GM23338 (cell line): ENCODE measurements at regions not wholly inside any gene's neighbourhood (a gene's known extent, or its start where the extent isn't known, plus 50 kb on each side); places are given as distances from the start of the nearest gene placed in this dataset.

Experiments used
- ATAC-seq: fragments of 200-7000 bp; cut with Tn5 transposase; 3 replicates; pipeline ENCODE4 v1.9.1; 2020
- DNase-seq: peaks from one replicate; pipeline ENCODE4 v3.0.0-alpha.2; 2015; ENCODE audit warnings: low spot score
- H2AFZ ChIP-seq: fragments of 200-600 bp; sonication (generic); 2 replicates; pipeline ENCODE4 v1.8.0; 2016; ENCODE audit warnings: antibody characterized with exemption, mild to moderate bottlenecking, moderate library complexity
- H3F3A ChIP-seq: fragments of 200-600 bp; sonication (generic); replicated peaks from 2 replicates; pipeline ENCODE4 v1.8.0; 2017; ENCODE audit warnings: antibody characterized with exemption, mixed run types, low read depth
- H3K27ac ChIP-seq: fragments of 200-600 bp; sonication (generic); 2 replicates; pipeline ENCODE4 v1.6.1; 2016; ENCODE audit warnings: low read depth
- H3K27me3 ChIP-seq: fragments of 200-600 bp; sonication (generic); 2 replicates; pipeline ENCODE4 v1.8.0; 2016; ENCODE audit warnings: mild to moderate bottlenecking, mixed run types, moderate library complexity; ENCODE audit not compliant: insufficient read depth
- H3K36me3 ChIP-seq: fragments of 200-600 bp; sonication (generic); 2 replicates; pipeline ENCODE4 v1.8.0; 2016; ENCODE audit warnings: mild to moderate bottlenecking; ENCODE audit not compliant: insufficient read depth
- H3K4me1 ChIP-seq: fragments of 200-600 bp; sonication (generic); 2 replicates; pipeline ENCODE4 v1.8.0; 2016; ENCODE audit warnings: mild to moderate bottlenecking, moderate library complexity; ENCODE audit not compliant: insufficient read depth
- H3K4me2 ChIP-seq: fragments of 200-600 bp; sonication (generic); 2 replicates; pipeline ENCODE4 v1.7.1; 2017; ENCODE audit warnings: mixed run types
- H3K4me3 ChIP-seq: fragments of 200-600 bp; sonication (generic); 2 replicates; pipeline ENCODE4 v1.6.1; 2016; ENCODE audit warnings: mixed run types
- H3K79me2 ChIP-seq: fragments of 200-600 bp; sonication (generic); replicated peaks from 2 replicates; pipeline ENCODE4 v1.8.0; 2017; ENCODE audit warnings: mild to moderate bottlenecking; ENCODE audit not compliant: insufficient read depth
- H3K9me2 ChIP-seq: fragments of 200-600 bp; sonication (generic); 2 replicates; pipeline ENCODE4 v1.8.0; 2017; ENCODE audit not compliant: insufficient read depth
- H4K20me1 ChIP-seq: fragments of 200-600 bp; sonication (generic); replicated peaks from 2 replicates; pipeline ENCODE4 v1.8.0; 2017; ENCODE audit warnings: mild to moderate bottlenecking; ENCODE audit not compliant: insufficient read depth
- H3K27ac Mint-ChIP-seq: 2 replicates; pipeline ENCODE4 v1.8.0; 2020; ENCODE audit warnings: inconsistent platforms, mild to moderate bottlenecking, moderate library complexity, mixed read lengths
- H3K27me3 Mint-ChIP-seq: 3 replicates; pipeline ENCODE4 v1.8.0; 2022; ENCODE audit warnings: low read depth, mild to moderate bottlenecking, moderate library complexity, mixed read lengths, inconsistent platforms; ENCODE audit not compliant: insufficient read depth, poor library complexity
- H3K36me3 Mint-ChIP-seq: 3 replicates; pipeline ENCODE4 v1.8.0; 2021; ENCODE audit warnings: low read depth, mild to moderate bottlenecking, inconsistent platforms, moderate library complexity, mixed read lengths
- H3K4me1 Mint-ChIP-seq: 3 replicates; pipeline ENCODE4 v1.8.0; 2020; ENCODE audit warnings: mild to moderate bottlenecking, inconsistent platforms, mixed read lengths
- H3K4me3 Mint-ChIP-seq: 3 replicates; pipeline ENCODE4 v1.8.0; 2021; ENCODE audit warnings: moderate library complexity, mild to moderate bottlenecking, inconsistent platforms, mixed read lengths
- H3K9me3 Mint-ChIP-seq: 3 replicates; pipeline ENCODE4 v1.8.0; 2020; ENCODE audit warnings: moderate library complexity, mild to moderate bottlenecking, inconsistent platforms, mixed read lengths
- CREB1 ChIP-seq: fragments of 250-450 bp; sonication (Bioruptor Pico); IDR thresholded peaks from 2 replicates; pipeline ENCODE4 v1.5.0; 2020; ENCODE audit warnings: low read depth, mild to moderate bottlenecking, moderate library complexity
- CTCF ChIP-seq, 2 experiments: fragments of 200-600 bp in 1 of 2; sonication (generic) in 1 of 2; conservative IDR thresholded peaks; 2 replicates each; pipeline versions ENCODE4 v1.5.1 to v1.6.1; 2016 to 2017; ENCODE audit warnings: antibody characterized with exemption in 2 of 2, low read depth in 2 of 2, mild to moderate bottlenecking in 2 of 2, moderate library complexity in 1 of 2
- ETS1 ChIP-seq: IDR thresholded peaks from 2 replicates; pipeline ENCODE4 v1.6.1; 2016; ENCODE audit warnings: antibody characterized with exemption
- EZH2phosphoT487 ChIP-seq: fragments of 200-600 bp; sonication (generic); IDR thresholded peaks from one replicate; pipeline ENCODE4 v1.8.1; 2018; ENCODE audit warnings: antibody characterized with exemption; ENCODE audit not compliant: unreplicated experiment
- NANOG ChIP-seq: IDR thresholded peaks from 2 replicates; pipeline ENCODE4 v1.6.1; 2016; ENCODE audit warnings: antibody characterized with exemption, borderline replicate concordance
- POLR2AphosphoS5 ChIP-seq: IDR thresholded peaks from 2 replicates; pipeline ENCODE4 v1.6.1; 2016; ENCODE audit warnings: antibody characterized with exemption, low read depth
- REST ChIP-seq: IDR thresholded peaks from one replicate; pipeline ENCODE4 v1.6.1; 2018; ENCODE audit warnings: antibody characterized with exemption; ENCODE audit not compliant: unreplicated experiment
- STAT1 ChIP-seq: IDR thresholded peaks from one replicate; pipeline ENCODE4 v1.6.1; 2016; ENCODE audit warnings: antibody characterized with exemption; ENCODE audit not compliant: unreplicated experiment
- ZNF462 ChIP-seq: fragments of 250-450 bp; sonication (Bioruptor Pico); IDR thresholded peaks from 2 replicates; pipeline ENCODE4 v1.5.0; 2020; ENCODE audit warnings: mild to moderate bottlenecking, moderate library complexity

GRCh38 chr2:44839771-44840502 lies 101.6 kb upstream of the SIX3 start:
- no peak overlapping the region for H3K4me3 Mint-ChIP-seq
- no peaks in the 10 kb centered on the region for H3K4me1 ChIP-seq
- TF ChIP-seq ETS1 (no peak), STAT1 (no peak), POLR2AphosphoS5 (no peak), EZH2phosphoT487 (no peak)
- H3K27me3 Mint-ChIP-seq: peaks cover 3% of the 10 kb centered on the region
- H3F3A ChIP-seq: no peaks in the 10 kb centered on the region
- no peaks in the 10 kb centered on the region for H3K4me1 Mint-ChIP-seq
- no peak for DNase-seq
- 0 out of 2 replicates have a peak, but pooled peaks cover 2% of the 10 kb centered on the region for H3K9me2 ChIP-seq
- no peaks in the 10 kb centered on the region for H3K36me3 ChIP-seq
- H3K4me3 ChIP-seq: no peak overlapping the region
- H4K20me1 ChIP-seq: no peaks in the 10 kb centered on the region
- no peak overlapping the region for H3K4me2 ChIP-seq
- peak overlapping the region; percentile 47; the same call in 1 of the 2 replicates for H2AFZ ChIP-seq
- ATAC-seq: no peak
- H3K27me3 ChIP-seq: no peaks in the 10 kb centered on the region
- no peak overlapping the region for H3K27ac ChIP-seq
- no peaks in the 10 kb centered on the region for H3K36me3 Mint-ChIP-seq
- no peaks in the 10 kb centered on the region for H3K79me2 ChIP-seq
- no peaks in the 10 kb centered on the region for H3K9me3 Mint-ChIP-seq
- H3K27ac Mint-ChIP-seq: no peak overlapping the region

- H3K4me3 Mint-ChIP-seq: no peak overlapping the region
- Histone ChIP-seq H3F3A (no peaks in the 10 kb centered on the region), H3K4me3 (no peak overlapping the region), H2AFZ (peak overlapping the region; percentile 47; the same call in 1 of the 2 replicates), H4K20me1 (no peaks in the 10 kb centered on the region), H3K27ac (no peak overlapping the region), H3K9me2 (0 out of 2 replicates have a peak, but pooled peaks cover 2% of the 10 kb centered on the region), H3K79me2 (no peaks in the 10 kb centered on the region), H3K27me3 (no peaks in the 10 kb centered on the region), H3K4me1 (no peaks in the 10 kb centered on the region), H3K4me2 (no peak overlapping the region), H3K36me3 (no peaks in the 10 kb centered on the region)
- DNase-seq (no peak), ATAC-seq (no peak)
- TF ChIP-seq CTCF (conservative IDR thresholded peaks at IDR 0.05; ENCODE audit: low read depth in 2 of 2) (no peak), REST (no peak), POLR2AphosphoS5 (no peak), ZNF462 (CRISPR knock-in tag) (no peak), CREB1 (CRISPR knock-in tag) (no peak), NANOG (no peak)
- no peak overlapping the region for H3K27ac Mint-ChIP-seq
- H3K9me3 Mint-ChIP-seq: no peaks in the 10 kb centered on the region
- H3K4me1 Mint-ChIP-seq: no peaks in the 10 kb centered on the region
- H3K36me3 Mint-ChIP-seq: no peaks in the 10 kb centered on the region
- H3K27me3 Mint-ChIP-seq: peaks cover 3% of the 10 kb centered on the region
Measured at GRCh38 chr2:44840503-44840850, 101.0 kb upstream of the SIX3 start.
